ENCODE measurements at regions not wholly inside any gene's neighbourhood (a gene's known extent, or its start where the extent isn't known, plus 50 kb on each side); places are given as distances from the start of the nearest gene placed in this dataset.

GRCh38 chr2:762646-763045 is 85.4 kb upstream of the TMEM18 start:
- no peak for TF ChIP-seq CTCF (conservative IDR thresholded peaks at IDR 0.05)
- no peak overlapping the region for H2AFZ ChIP-seq (ENCODE audit: low read length)
- H3K79me2 ChIP-seq (ENCODE audit: insufficient read depth, low read length), result no peaks in the 10 kb centered on the region
- H2BK5ac ChIP-seq (ENCODE audit: insufficient read length, low read length), result no peak overlapping the region
- H3K56ac ChIP-seq (ENCODE audit: insufficient read length, low read depth, low read length), result no peak overlapping the region
- no peak overlapping the region for H4K8ac ChIP-seq (replicated peaks; ENCODE audit: insufficient read length, low read depth, low read length)
- H2BK20ac ChIP-seq (ENCODE audit: low read depth, low read length, poor library complexity, severe bottlenecking), result no peak overlapping the region
- H3K4me2 ChIP-seq (ENCODE audit: insufficient read depth, insufficient read length, low read length), result no peak overlapping the region
- no peak overlapping the region for H3K18ac ChIP-seq (ENCODE audit: insufficient read length, low read depth, low read length)
- Mint-ChIP-seq H3K27me3 (ENCODE audit: low read depth) (peaks cover 3% of the 10 kb centered on the region), H3K27ac (no peak overlapping the region; a peak in 2 of 7 replicates), H3K4me1 (peaks cover 16 to 28% of the 10 kb centered on the region in 2 experiments; a peak in 3 of 4 replicates), H3K4me3 (no peak overlapping the region), H3K9me3 (no peaks in the 10 kb centered on the region), H3K36me3 (ENCODE audit: insufficient read depth in 1 of 3, low read depth in 3 of 3) (no peaks in the 10 kb centered on the region; a peak in 1 of 7 replicates)
- H2AK5ac ChIP-seq (ENCODE audit: insufficient read length, low read length), result no peak overlapping the region
- no peak overlapping the region for H3K23ac ChIP-seq (ENCODE audit: insufficient read length, low read depth, low read length)
- no peak for DNase-seq
- no peak overlapping the region for H3K27ac ChIP-seq (ENCODE audit: insufficient read length, low read depth, low read length)
- H3K23me2 ChIP-seq (ENCODE audit: insufficient read length, low read depth, low read length, poor library complexity, severe bottlenecking), result no peaks in the 10 kb centered on the region
- H3K27me3 ChIP-seq (ENCODE audit: insufficient read depth, low read length), result no peaks in the 10 kb centered on the region
- no peak overlapping the region for H3T11ph ChIP-seq (ENCODE audit: low read length)
- no peak overlapping the region for H3K9ac ChIP-seq (ENCODE audit: extremely low read depth, insufficient read length, low read length)
- H4K5ac ChIP-seq (ENCODE audit: insufficient read length, low read depth, low read length), result no peak overlapping the region
- no peak overlapping the region for H3K4ac ChIP-seq (ENCODE audit: low read depth, low read length)
- H3K79me1 ChIP-seq (ENCODE audit: insufficient read depth, low read depth, low read length, poor library complexity, severe bottlenecking), result no peaks in the 10 kb centered on the region
- no peak overlapping the region for H4K91ac ChIP-seq (ENCODE audit: insufficient read length, low read depth, low read length)
- no CpG with 5 or more reads among the region's 4 CpGs for WGBS (ENCODE audit: extremely low coverage, insufficient read length, low lambda C conversion rate)
- H3K9me3 ChIP-seq (ENCODE audit: control insufficient read depth, low read depth, low read length), result no peaks in the 10 kb centered on the region
- H3K4me1 ChIP-seq (ENCODE audit: insufficient read depth, low read length), result no peaks in the 10 kb centered on the region
- no peak overlapping the region for H2BK12ac ChIP-seq (ENCODE audit: insufficient read length, low read depth, low read length)
- H4K20me1 ChIP-seq (ENCODE audit: control insufficient read depth, insufficient read depth, insufficient read length), result no peaks in the 10 kb centered on the region
- no peak overlapping the region for H3K14ac ChIP-seq (ENCODE audit: insufficient read depth, low read length)
- no peak overlapping the region for H2BK15ac ChIP-seq (ENCODE audit: low read depth, low read length)
- no peak overlapping the region for H2BK120ac ChIP-seq (ENCODE audit: low read depth, low read length, poor library complexity, severe bottlenecking)

All from H9 (cell line).